ENCODE measurements at regions not wholly inside any gene's neighbourhood (a gene's known extent, or its start where the extent isn't known, plus 50 kb on each side); places are given as distances from the start of the nearest gene placed in this dataset.
A peak's percentile ranks its signal among the peaks of the same experiment; 100 is the strongest.

DNA sequence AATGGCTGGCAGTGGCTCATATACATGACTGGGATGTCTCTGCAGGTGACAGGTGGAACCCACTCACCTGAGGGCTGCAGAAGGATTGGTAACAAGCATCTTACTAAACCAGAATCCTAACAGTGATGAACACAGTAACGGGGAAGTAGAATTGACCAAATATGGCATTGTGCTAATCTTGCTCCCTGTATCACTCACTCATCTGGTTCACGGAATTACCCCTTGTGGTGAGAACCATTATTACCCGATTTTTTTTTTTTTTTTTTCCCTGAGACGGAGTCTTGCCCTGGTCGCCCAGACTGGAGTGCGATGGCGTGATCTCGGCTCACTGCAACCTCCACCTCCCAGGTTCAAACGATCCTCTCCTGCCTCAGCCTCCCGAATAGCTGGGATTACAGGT, 69.5 kb downstream of the PTPRS start:
- no peaks in the 10 kb centered on the region for H3K79me2 ChIP-seq (ENCODE audit: low read length)
- no peak overlapping the region for H3K4me3 ChIP-seq (ENCODE audit: low read length)
- H3K9me2 ChIP-seq (replicated peaks; ENCODE audit: low read length) = no peaks in the 10 kb centered on the region
- no peaks in the 10 kb centered on the region for H4K20me1 ChIP-seq (ENCODE audit: low read length)
- H3K9me3 ChIP-seq (ENCODE audit: low read length) = no peaks in the 10 kb centered on the region
- no peak overlapping the region for H3K9ac ChIP-seq (ENCODE audit: low read length)
- H3K4me1 ChIP-seq (ENCODE audit: insufficient read depth, low read length) = no peaks in the 10 kb centered on the region
- no peaks in the 10 kb centered on the region for H3K27me3 ChIP-seq (ENCODE audit: low read length)
- H2AFZ ChIP-seq (ENCODE audit: low read length) = no peak overlapping the region
- DNase-seq (peak; percentile 37), ATAC-seq (peak; percentile 35)
- BruUV-seq (replicated peaks) = TSS peak; percentile 20
- H3K27ac ChIP-seq (ENCODE audit: low read length) = no peak overlapping the region
- POLR2A ChIA-PET (ENCODE audit: unreplicated experiment) = no interaction called here
- H3K36me3 ChIP-seq (ENCODE audit: low read depth, low read length) = peaks cover 5% of the 10 kb centered on the region; the same call in 1 of the 2 replicates
- TF ChIP-seq, protein P1, sequence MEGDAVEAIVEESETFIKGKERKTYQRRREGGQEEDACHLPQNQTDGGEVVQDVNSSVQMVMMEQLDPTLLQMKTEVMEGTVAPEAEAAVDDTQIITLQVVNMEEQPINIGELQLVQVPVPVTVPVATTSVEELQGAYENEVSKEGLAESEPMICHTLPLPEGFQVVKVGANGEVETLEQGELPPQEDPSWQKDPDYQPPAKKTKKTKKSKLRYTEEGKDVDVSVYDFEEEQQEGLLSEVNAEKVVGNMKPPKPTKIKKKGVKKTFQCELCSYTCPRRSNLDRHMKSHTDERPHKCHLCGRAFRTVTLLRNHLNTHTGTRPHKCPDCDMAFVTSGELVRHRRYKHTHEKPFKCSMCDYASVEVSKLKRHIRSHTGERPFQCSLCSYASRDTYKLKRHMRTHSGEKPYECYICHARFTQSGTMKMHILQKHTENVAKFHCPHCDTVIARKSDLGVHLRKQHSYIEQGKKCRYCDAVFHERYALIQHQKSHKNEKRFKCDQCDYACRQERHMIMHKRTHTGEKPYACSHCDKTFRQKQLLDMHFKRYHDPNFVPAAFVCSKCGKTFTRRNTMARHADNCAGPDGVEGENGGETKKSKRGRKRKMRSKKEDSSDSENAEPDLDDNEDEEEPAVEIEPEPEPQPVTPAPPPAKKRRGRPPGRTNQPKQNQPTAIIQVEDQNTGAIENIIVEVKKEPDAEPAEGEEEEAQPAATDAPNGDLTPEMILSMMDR (conservative IDR thresholded peaks at IDR 0.05; ENCODE audit: low read depth, low read length) = peak; percentile 41
- TF ChIP-seq EZH2phosphoT487 (IDR thresholded peaks at IDR 0.05; ENCODE audit: borderline replicate concordance, low read length) (no peak), EZH2 (IDR thresholded peaks at IDR 0.05; ENCODE audit: low read length, unreplicated experiment) (no peak)
- H3K4me2 ChIP-seq (ENCODE audit: low read length) = no peak overlapping the region
- CTCF ChIA-PET = no interaction called here
- intact Hi-C loops (cut with micrococcal nuclease) = no loop called here
- H3F3A ChIP-seq (ENCODE audit: low read length, unreplicated experiment) = no peaks in the 10 kb centered on the region

DNA sequence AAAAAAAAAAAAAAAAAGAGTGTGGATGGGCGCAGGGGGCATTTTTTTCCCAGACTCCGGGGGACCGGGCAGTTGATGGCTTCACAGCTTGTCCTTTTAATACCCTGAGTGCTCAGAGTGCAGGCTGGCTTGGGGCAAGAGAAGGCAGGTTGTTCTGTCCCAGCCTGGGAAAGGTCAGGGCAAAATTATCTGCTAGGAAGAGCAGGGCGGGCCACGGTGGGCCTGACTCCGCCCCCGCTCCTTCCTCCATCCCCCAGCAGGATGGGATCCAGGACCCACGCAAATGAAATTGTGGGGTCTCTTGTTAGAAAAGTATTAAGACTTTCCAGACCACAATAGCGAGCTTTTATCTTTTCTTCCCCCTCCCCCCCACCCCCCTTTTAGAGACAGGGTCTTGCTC, 70.7 kb downstream of the PTPRS start:
- no peaks in the 10 kb centered on the region for H3K4me1 ChIP-seq (ENCODE audit: insufficient read depth, low read length)
- H3K27ac ChIP-seq (ENCODE audit: low read length) = no peak overlapping the region
- no peak for DNase-seq
- intact Hi-C loops (cut with micrococcal nuclease) = no loop called here
- CTCF ChIA-PET = no interaction called here
- H3K9me2 ChIP-seq (replicated peaks; ENCODE audit: low read length) = no peaks in the 10 kb centered on the region
- no peak overlapping the region for H2AFZ ChIP-seq (ENCODE audit: low read length)
- peaks cover 5% of the 10 kb centered on the region; the same call in 1 of the 2 replicates for H3K36me3 ChIP-seq (ENCODE audit: low read depth, low read length)
- no peaks in the 10 kb centered on the region for H3K79me2 ChIP-seq (ENCODE audit: low read length)
- TF ChIP-seq EZH2 (IDR thresholded peaks at IDR 0.05; ENCODE audit: low read length, unreplicated experiment) (no peak), EZH2phosphoT487 (IDR thresholded peaks at IDR 0.05; ENCODE audit: borderline replicate concordance, low read length) (no peak)
- TF ChIP-seq, protein P1 (conservative IDR thresholded peaks at IDR 0.05; ENCODE audit: low read depth, low read length) = no peak
- no peaks in the 10 kb centered on the region for H3K9me3 ChIP-seq (ENCODE audit: low read length)
- no peaks in the 10 kb centered on the region for H4K20me1 ChIP-seq (ENCODE audit: low read length)
- no peak overlapping the region for H3K4me3 ChIP-seq (ENCODE audit: low read length)
- POLR2A ChIA-PET (ENCODE audit: unreplicated experiment) = no interaction called here
- no TSS peak for BruUV-seq (replicated peaks)
- H3K27me3 ChIP-seq (ENCODE audit: low read length) = no peaks in the 10 kb centered on the region
- no peaks in the 10 kb centered on the region for H3F3A ChIP-seq (ENCODE audit: low read length, unreplicated experiment)
- H3K9ac ChIP-seq (ENCODE audit: low read length) = no peak overlapping the region
- H3K4me2 ChIP-seq (ENCODE audit: low read length) = no peak overlapping the region
- no peak for ATAC-seq

DNA sequence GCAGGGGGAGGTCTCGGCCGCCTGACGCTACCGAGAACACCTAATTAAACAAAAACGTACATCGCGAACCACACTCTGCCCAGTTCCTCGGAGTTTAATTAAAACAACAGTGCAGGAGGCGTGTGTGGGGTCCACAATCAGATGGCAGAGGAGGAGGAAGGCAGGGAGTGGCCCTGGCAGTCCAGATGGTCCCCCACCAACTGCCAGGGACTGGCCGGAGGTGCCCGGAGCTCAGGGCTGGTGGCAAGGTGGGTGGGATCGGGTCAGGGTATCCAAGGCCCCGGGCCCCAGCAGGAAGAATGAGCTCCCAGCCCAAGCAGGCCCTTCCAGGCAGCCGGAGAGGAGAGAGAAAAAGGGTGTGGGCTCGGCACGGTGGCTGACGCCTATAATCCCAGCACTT, 71.3 kb downstream of the PTPRS start:
- Histone ChIP-seq H2AFZ (ENCODE audit: low read length) (no peak overlapping the region), H3K4me3 (ENCODE audit: low read length) (no peak overlapping the region), H3K4me2 (ENCODE audit: low read length) (no peak overlapping the region), H3K4me1 (ENCODE audit: insufficient read depth, low read length) (no peaks in the 10 kb centered on the region), H3K9me2 (replicated peaks; ENCODE audit: low read length) (no peaks in the 10 kb centered on the region), H3K36me3 (ENCODE audit: low read depth, low read length) (peaks cover 5% of the 10 kb centered on the region; the same call in 1 of the 2 replicates), H4K20me1 (ENCODE audit: low read length) (no peaks in the 10 kb centered on the region), H3K9me3 (ENCODE audit: low read length) (no peaks in the 10 kb centered on the region), H3K9ac (ENCODE audit: low read length) (no peak overlapping the region), H3F3A (ENCODE audit: low read length, unreplicated experiment) (no peaks in the 10 kb centered on the region), H3K27me3 (ENCODE audit: low read length) (no peaks in the 10 kb centered on the region), H3K27ac (ENCODE audit: low read length) (no peak overlapping the region), H3K79me2 (ENCODE audit: low read length) (no peaks in the 10 kb centered on the region)
- DNase-seq = no peak
- CTCF ChIA-PET = no interaction called here
- TF ChIP-seq EZH2 (IDR thresholded peaks at IDR 0.05; ENCODE audit: low read length, unreplicated experiment) (no peak), EZH2phosphoT487 (IDR thresholded peaks at IDR 0.05; ENCODE audit: borderline replicate concordance, low read length) (no peak)
- TF ChIP-seq, protein P1 (conservative IDR thresholded peaks at IDR 0.05; ENCODE audit: low read depth, low read length) = no peak
- intact Hi-C loops (cut with micrococcal nuclease) = no loop called here
- POLR2A ChIA-PET (ENCODE audit: unreplicated experiment) = no interaction called here
- no peak for ATAC-seq
- no TSS peak for BruUV-seq (replicated peaks)

All from PC-3 (cell line).